ENCODE measurements at regions not wholly inside any gene's neighbourhood (a gene's known extent, or its start where the extent isn't known, plus 50 kb on each side); places are given as distances from the start of the nearest gene placed in this dataset.

DNA sequence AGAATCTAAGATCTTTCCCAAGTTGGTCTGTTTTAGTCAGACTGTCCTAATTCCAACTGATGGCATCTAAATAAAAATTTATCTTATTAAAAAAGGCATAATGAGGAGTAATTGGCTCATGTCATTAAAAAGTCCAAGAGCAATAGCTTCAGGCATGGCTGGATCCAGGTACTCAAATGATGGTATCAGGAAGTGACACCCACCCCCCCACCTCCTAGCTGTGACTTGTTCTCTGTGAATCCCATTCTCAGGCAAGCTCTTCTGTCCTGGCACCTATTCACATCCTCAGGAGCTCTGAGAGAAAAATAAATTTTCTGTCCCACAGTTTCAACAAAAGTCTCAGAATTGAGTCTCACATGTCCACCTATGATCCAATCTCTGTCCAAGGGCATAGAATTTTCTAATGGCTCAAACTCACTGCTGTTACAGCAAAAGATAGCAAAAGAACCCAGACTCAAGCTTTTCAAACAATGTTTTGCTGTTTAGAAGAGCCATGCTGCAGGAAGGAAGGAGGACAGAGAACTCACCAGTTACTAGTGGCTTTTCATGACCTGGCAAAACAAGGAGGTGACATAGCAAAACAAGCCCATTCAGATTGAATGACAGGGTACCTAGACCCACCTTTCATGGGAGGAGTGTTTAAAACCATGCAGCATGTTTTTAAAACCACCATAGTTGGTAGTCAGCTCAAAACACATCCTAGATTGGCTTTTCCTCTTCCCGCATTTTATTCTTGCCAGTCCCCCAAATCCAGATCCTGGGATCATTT is 496.1 kb downstream of the PREX1 start:
- TF ChIP-seq POLR2A (IDR thresholded peaks at IDR 0.05) (no peak), POLR2AphosphoS5 (IDR thresholded peaks at IDR 0.05; ENCODE audit: insufficient read depth in 1 of 2, low read depth in 1 of 2) (no peak)
- TF ChIP-seq, protein P1, sequence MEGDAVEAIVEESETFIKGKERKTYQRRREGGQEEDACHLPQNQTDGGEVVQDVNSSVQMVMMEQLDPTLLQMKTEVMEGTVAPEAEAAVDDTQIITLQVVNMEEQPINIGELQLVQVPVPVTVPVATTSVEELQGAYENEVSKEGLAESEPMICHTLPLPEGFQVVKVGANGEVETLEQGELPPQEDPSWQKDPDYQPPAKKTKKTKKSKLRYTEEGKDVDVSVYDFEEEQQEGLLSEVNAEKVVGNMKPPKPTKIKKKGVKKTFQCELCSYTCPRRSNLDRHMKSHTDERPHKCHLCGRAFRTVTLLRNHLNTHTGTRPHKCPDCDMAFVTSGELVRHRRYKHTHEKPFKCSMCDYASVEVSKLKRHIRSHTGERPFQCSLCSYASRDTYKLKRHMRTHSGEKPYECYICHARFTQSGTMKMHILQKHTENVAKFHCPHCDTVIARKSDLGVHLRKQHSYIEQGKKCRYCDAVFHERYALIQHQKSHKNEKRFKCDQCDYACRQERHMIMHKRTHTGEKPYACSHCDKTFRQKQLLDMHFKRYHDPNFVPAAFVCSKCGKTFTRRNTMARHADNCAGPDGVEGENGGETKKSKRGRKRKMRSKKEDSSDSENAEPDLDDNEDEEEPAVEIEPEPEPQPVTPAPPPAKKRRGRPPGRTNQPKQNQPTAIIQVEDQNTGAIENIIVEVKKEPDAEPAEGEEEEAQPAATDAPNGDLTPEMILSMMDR (IDR thresholded peaks at IDR 0.05), result no peak
